ENCODE measurements at regions not wholly inside any gene's neighbourhood (a gene's known extent, or its start where the extent isn't known, plus 50 kb on each side); places are given as distances from the start of the nearest gene placed in this dataset.

DNA sequence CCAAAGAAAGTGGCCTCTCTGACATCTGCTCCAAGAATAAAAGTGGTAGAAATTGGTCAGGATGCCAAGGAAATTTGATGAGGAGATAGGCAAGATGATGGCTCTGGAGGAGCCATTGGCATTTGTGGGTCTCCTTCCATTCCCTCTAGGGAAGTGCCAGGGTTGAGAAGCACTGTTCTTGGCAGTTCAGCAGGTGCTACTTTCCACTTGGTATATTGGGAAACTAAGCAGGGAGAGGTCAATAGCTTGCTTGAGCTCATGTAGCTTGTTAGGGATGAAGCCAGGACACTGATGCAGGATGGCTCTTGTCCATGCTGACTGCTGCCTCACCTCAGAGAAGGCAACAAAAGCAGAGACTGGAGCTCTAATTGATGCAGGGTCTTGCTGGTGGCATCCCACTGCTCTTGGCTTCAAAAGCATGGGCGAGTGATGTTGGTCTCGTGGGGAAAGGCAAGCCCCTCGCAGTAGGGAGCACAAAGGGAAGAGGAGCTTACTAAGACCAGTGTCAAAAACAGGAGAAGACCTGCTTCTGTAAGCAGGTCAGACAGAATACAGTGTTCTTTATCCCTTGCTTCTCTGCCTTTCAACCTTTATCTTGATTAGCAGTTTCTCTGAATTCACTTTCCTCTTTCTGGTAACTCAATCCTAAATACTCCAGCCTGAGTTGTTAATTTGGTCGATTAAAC is 73.1 kb upstream of the RIPOR2 start:
- Histone ChIP-seq H3K27ac (ENCODE audit: control insufficient read depth, insufficient read depth) (no peak overlapping the region), H3K9me3 (replicated peaks; ENCODE audit: control insufficient read depth, insufficient read depth, low read length) (no peaks in the 10 kb centered on the region), H3K79me2 (ENCODE audit: control insufficient read depth, insufficient read depth, low read length) (no peaks in the 10 kb centered on the region), H3K9ac (ENCODE audit: control insufficient read depth, insufficient read depth, low read length) (no peak overlapping the region), H3K36me3 (ENCODE audit: control insufficient read depth in 2 of 2, insufficient read depth in 2 of 2, low read length in 1 of 2) (no peaks in the 10 kb centered on the region), H3K4me2 (ENCODE audit: control insufficient read depth, insufficient read depth) (no peak overlapping the region), H2AFZ (ENCODE audit: control insufficient read depth, low read depth, low read length) (no peak overlapping the region), H3K4me1 (ENCODE audit: control insufficient read depth, insufficient read depth, low read length) (peaks cover 14% of the 10 kb centered on the region), H3K27me3 (replicated peaks in 1 of 2; ENCODE audit: control insufficient read depth in 2 of 2, insufficient read depth in 2 of 2, low read length in 1 of 2) (no peaks in the 10 kb centered on the region), H4K20me1 (ENCODE audit: control insufficient read depth, insufficient read depth) (no peaks in the 10 kb centered on the region), H3K4me3 (no peak overlapping the region)
- DNase-seq (ENCODE audit: low read depth, low spot score) (no peak), FAIRE-seq (no peak), ATAC-seq (no peak)
- POLR2A ChIA-PET, result interaction anchor here (0.9 to 2.6 kb wide), 3 partner anchors 18 to 26 kb away, joined by 3 to 5 read pairs (median 3); no protein-coding TSS in a partner anchor
- no TSS peak for BruUV-seq (replicated peaks)
- RAD21 ChIA-PET (ENCODE audit: unreplicated experiment), result interaction anchor here (1.1 to 4.6 kb wide), 4 partner anchors 9 to 152 kb away, joined by 3 to 25 read pairs (median 15); no protein-coding TSS in a partner anchor
- SMC1A ChIA-PET (ENCODE audit: uncharacterized antibody, unreplicated experiment), result interaction anchor here (1.1 to 5.8 kb wide), 6 partner anchors 9 to 156 kb away, joined by 3 to 47 read pairs (median 6); no protein-coding TSS in a partner anchor
- CTCF ChIA-PET, result interaction anchor here (0.8 to 8.3 kb wide), 9 partner anchors 9 to 153 kb away, joined by 3 to 64 read pairs (median 4); partner anchors contain the start of gene RIPOR2
- 71% methylated on average over 4 of the region's 4 CpGs for WGBS (ENCODE audit: insufficient coverage, insufficient replicate concordance, low lambda C conversion rate, missing lambda C conversion rate)
- TF ChIP-seq, protein P1, sequence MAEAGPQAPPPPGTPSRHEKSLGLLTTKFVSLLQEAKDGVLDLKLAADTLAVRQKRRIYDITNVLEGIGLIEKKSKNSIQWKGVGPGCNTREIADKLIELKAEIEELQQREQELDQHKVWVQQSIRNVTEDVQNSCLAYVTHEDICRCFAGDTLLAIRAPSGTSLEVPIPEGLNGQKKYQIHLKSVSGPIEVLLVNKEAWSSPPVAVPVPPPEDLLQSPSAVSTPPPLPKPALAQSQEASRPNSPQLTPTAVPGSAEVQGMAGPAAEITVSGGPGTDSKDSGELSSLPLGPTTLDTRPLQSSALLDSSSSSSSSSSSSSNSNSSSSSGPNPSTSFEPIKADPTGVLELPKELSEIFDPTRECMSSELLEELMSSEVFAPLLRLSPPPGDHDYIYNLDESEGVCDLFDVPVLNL (IDR thresholded peaks at IDR 0.05; ENCODE audit: low read depth, low read length), result no peak
- TF ChIP-seq JUNB (IDR thresholded peaks at IDR 0.05) (no peak), ETV6 (conservative IDR thresholded peaks at IDR 0.05 in 1 of 2, IDR thresholded peaks at IDR 0.05 in 1 of 2; ENCODE audit: borderline replicate concordance in 1 of 2, low read depth in 1 of 2) (no peak), BCL11A (IDR thresholded peaks at IDR 0.05; ENCODE audit: low read depth, low read length) (no peak), YBX1 (IDR thresholded peaks at IDR 0.05) (no peak), NFYB (IDR thresholded peaks at IDR 0.05; ENCODE audit: insufficient read depth, low read depth, low read length) (no peak), HCFC1 (IDR thresholded peaks at IDR 0.05; ENCODE audit: low read length) (no peak)
- intact Hi-C loops (cut with micrococcal nuclease; ENCODE audit: unreplicated experiment) (no loop called here), in situ Hi-C loops (cut with MboI) (no loop called here)

Data from GM12878 (cell line).